Adrenal gland (tissue), 5 donors: ENCODE measurements at regions not wholly inside any gene's neighbourhood (a gene's known extent, or its start where the extent isn't known, plus 50 kb on each side); places are given as distances from the start of the nearest gene placed in this dataset.

Experiments used
- POLR2A ChIP-seq, 2 donors: fragments of 450-650 bp; IDR thresholded peaks; one replicate each; pipeline ENCODE4 v1.6.1; 2017; ENCODE audit warnings: antibody characterized with exemption in 2 of 2, mild to moderate bottlenecking in 2 of 2, moderate library complexity in 1 of 2
- TF ChIP-seq, protein P1 (sequence below), 6 experiments: fragments of 450-650 bp in 4 of 6; fragments of 200-600 bp in 2 of 6; sonication (generic) in 1 of 6; IDR thresholded peaks; 1 replicate in 5 of 6; 2 replicates in 1 of 6; pipeline versions ENCODE4 v1.5.1 to v1.8.0; 2016 to 2021; ENCODE audit warnings: antibody characterized with exemption in 6 of 6, mild to moderate bottlenecking in 2 of 6, moderate library complexity in 1 of 6
- donor health status: DM: no; HTN: no; CAD: no.

DNA sequence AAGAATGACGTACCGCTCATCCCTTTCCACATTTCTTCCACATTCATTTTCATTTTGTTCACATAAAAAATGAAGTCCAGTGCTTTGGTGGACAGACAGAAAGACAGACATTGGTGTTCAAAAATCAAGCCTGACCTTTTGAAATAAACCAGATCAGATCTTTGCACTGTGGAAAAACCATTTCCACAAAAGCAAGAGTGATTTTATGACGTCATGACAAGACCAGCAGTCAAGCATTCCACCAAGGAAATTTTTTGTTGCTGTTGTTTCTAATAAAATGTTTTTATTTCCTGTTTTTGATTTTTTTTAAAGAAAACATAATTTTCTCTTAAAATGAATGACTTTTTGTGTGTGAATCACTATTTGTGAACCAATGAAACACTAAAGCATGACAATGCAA, 350.0 kb downstream of the KCNJ2 start:
- TF ChIP-seq, protein P1, sequence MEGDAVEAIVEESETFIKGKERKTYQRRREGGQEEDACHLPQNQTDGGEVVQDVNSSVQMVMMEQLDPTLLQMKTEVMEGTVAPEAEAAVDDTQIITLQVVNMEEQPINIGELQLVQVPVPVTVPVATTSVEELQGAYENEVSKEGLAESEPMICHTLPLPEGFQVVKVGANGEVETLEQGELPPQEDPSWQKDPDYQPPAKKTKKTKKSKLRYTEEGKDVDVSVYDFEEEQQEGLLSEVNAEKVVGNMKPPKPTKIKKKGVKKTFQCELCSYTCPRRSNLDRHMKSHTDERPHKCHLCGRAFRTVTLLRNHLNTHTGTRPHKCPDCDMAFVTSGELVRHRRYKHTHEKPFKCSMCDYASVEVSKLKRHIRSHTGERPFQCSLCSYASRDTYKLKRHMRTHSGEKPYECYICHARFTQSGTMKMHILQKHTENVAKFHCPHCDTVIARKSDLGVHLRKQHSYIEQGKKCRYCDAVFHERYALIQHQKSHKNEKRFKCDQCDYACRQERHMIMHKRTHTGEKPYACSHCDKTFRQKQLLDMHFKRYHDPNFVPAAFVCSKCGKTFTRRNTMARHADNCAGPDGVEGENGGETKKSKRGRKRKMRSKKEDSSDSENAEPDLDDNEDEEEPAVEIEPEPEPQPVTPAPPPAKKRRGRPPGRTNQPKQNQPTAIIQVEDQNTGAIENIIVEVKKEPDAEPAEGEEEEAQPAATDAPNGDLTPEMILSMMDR (IDR thresholded peaks at IDR 0.05): no peak
- no peak for TF ChIP-seq POLR2A (IDR thresholded peaks at IDR 0.05)
